ENCODE measurements at regions not wholly inside any gene's neighbourhood (a gene's known extent, or its start where the extent isn't known, plus 50 kb on each side); places are given as distances from the start of the nearest gene placed in this dataset.

GRCh38 chr14:101497684-101498525 is 63.4 kb upstream of the DIO3 start:
- DNase-seq: no peak

GRCh38 chr14:101498526-101498860 is 62.8 kb upstream of the DIO3 start:
- no peaks in the 10 kb centered on the region for H3K4me1 Mint-ChIP-seq
- H3K27ac Mint-ChIP-seq: no peak overlapping the region
- H3K4me3 Mint-ChIP-seq: no peak overlapping the region
- no peaks in the 10 kb centered on the region for H3K36me3 Mint-ChIP-seq
- peaks cover 14% of the 10 kb centered on the region for H3K27me3 Mint-ChIP-seq
- H3K9me3 Mint-ChIP-seq: peaks cover 2% of the 10 kb centered on the region
- DNase-seq: no peak

More at GRCh38 chr14:101497684-101498525, 63.4 kb upstream of the DIO3 start:
- Mint-ChIP-seq H3K27ac (no peak overlapping the region), H3K4me1 (no peaks in the 10 kb centered on the region), H3K4me3 (no peak overlapping the region), H3K27me3 (peaks cover 14% of the 10 kb centered on the region), H3K36me3 (no peaks in the 10 kb centered on the region), H3K9me3 (peaks cover 2% of the 10 kb centered on the region)

GRCh38 chr14:101499080-101499479 is 62.2 kb upstream of the DIO3 start:
- DNase-seq: no peak
- Mint-ChIP-seq H3K4me1 (no peaks in the 10 kb centered on the region), H3K9me3 (peaks cover 2% of the 10 kb centered on the region), H3K27ac (no peak overlapping the region), H3K36me3 (no peaks in the 10 kb centered on the region), H3K27me3 (peaks cover 14% of the 10 kb centered on the region), H3K4me3 (no peak overlapping the region)

- no peak for DNase-seq
- Mint-ChIP-seq H3K27me3 (peaks cover 14% of the 10 kb centered on the region), H3K4me1 (no peaks in the 10 kb centered on the region), H3K27ac (no peak overlapping the region), H3K36me3 (no peaks in the 10 kb centered on the region), H3K9me3 (no peaks in the 10 kb centered on the region), H3K4me3 (no peak overlapping the region)
Measured at GRCh38 chr14:101499513-101499912, 61.8 kb upstream of the DIO3 start.

GRCh38 chr14:101500061-101500460 is 61.2 kb upstream of the DIO3 start:
- no peaks in the 10 kb centered on the region for H3K4me1 Mint-ChIP-seq
- no peaks in the 10 kb centered on the region for H3K36me3 Mint-ChIP-seq

GRCh38 chr14:101500681-101501080 is 60.6 kb upstream of the DIO3 start:
- H3K27ac Mint-ChIP-seq: no peak overlapping the region
- DNase-seq: no peak
- no peaks in the 10 kb centered on the region for H3K36me3 Mint-ChIP-seq
- H3K4me3 Mint-ChIP-seq: no peak overlapping the region
- no peaks in the 10 kb centered on the region for H3K9me3 Mint-ChIP-seq
- no peaks in the 10 kb centered on the region for H3K4me1 Mint-ChIP-seq
- peaks cover 14% of the 10 kb centered on the region for H3K27me3 Mint-ChIP-seq

More at GRCh38 chr14:101500061-101500460, 61.2 kb upstream of the DIO3 start:
- no peak for DNase-seq
- no peaks in the 10 kb centered on the region for H3K9me3 Mint-ChIP-seq
- H3K27me3 Mint-ChIP-seq: peaks cover 14% of the 10 kb centered on the region
- no peak overlapping the region for H3K27ac Mint-ChIP-seq
- H3K4me3 Mint-ChIP-seq: no peak overlapping the region

GRCh38 chr14:101501341-101501740 is 60.0 kb upstream of the DIO3 start:
- H3K9me3 Mint-ChIP-seq: no peaks in the 10 kb centered on the region
- DNase-seq: no peak
- H3K27ac Mint-ChIP-seq: no peak overlapping the region
- no peak overlapping the region for H3K4me3 Mint-ChIP-seq
- H3K36me3 Mint-ChIP-seq: no peaks in the 10 kb centered on the region
- H3K4me1 Mint-ChIP-seq: no peaks in the 10 kb centered on the region
- peaks cover 14% of the 10 kb centered on the region for H3K27me3 Mint-ChIP-seq

- H3K4me3 Mint-ChIP-seq: no peak overlapping the region
- DNase-seq: no peak
- H3K27ac Mint-ChIP-seq: no peak overlapping the region
- H3K27me3 Mint-ChIP-seq: peaks cover 11% of the 10 kb centered on the region
- H3K36me3 Mint-ChIP-seq: no peaks in the 10 kb centered on the region
- H3K9me3 Mint-ChIP-seq: no peaks in the 10 kb centered on the region
- no peaks in the 10 kb centered on the region for H3K4me1 Mint-ChIP-seq
Measured at GRCh38 chr14:101501858-101502615, 59.3 kb upstream of the DIO3 start.

GRCh38 chr14:101502761-101503392 is 58.4 kb upstream of the DIO3 start:
- H3K36me3 Mint-ChIP-seq: no peaks in the 10 kb centered on the region
- DNase-seq: no peak
- no peak overlapping the region for H3K4me3 Mint-ChIP-seq
- H3K27me3 Mint-ChIP-seq: peaks cover 5% of the 10 kb centered on the region
- no peaks in the 10 kb centered on the region for H3K4me1 Mint-ChIP-seq
- no peaks in the 10 kb centered on the region for H3K9me3 Mint-ChIP-seq
- no peak overlapping the region for H3K27ac Mint-ChIP-seq

GRCh38 chr14:101503431-101504095 is 57.7 kb upstream of the DIO3 start:
- DNase-seq: no peak
- Mint-ChIP-seq H3K36me3 (no peaks in the 10 kb centered on the region), H3K27me3 (no peaks in the 10 kb centered on the region), H3K4me3 (no peak overlapping the region), H3K9me3 (no peaks in the 10 kb centered on the region), H3K4me1 (no peaks in the 10 kb centered on the region), H3K27ac (no peak overlapping the region)

GRCh38 chr14:101504096-101504948 is 57.0 kb upstream of the DIO3 start:
- no peaks in the 10 kb centered on the region for H3K4me1 Mint-ChIP-seq
- H3K9me3 Mint-ChIP-seq: no peaks in the 10 kb centered on the region
- no peaks in the 10 kb centered on the region for H3K27me3 Mint-ChIP-seq
- no peak overlapping the region for H3K4me3 Mint-ChIP-seq
- no peaks in the 10 kb centered on the region for H3K36me3 Mint-ChIP-seq
- no peak for DNase-seq
- no peak overlapping the region for H3K27ac Mint-ChIP-seq

GRCh38 chr14:101505236-101505970 is 55.9 kb upstream of the DIO3 start:
- Mint-ChIP-seq H3K4me3 (no peak overlapping the region), H3K4me1 (no peaks in the 10 kb centered on the region), H3K9me3 (no peaks in the 10 kb centered on the region), H3K27ac (no peak overlapping the region), H3K36me3 (no peaks in the 10 kb centered on the region), H3K27me3 (no peaks in the 10 kb centered on the region)
- no peak for DNase-seq

GRCh38 chr14:101506211-101506925 is 54.9 kb upstream of the DIO3 start:
- Mint-ChIP-seq H3K27me3 (no peaks in the 10 kb centered on the region), H3K4me1 (no peaks in the 10 kb centered on the region), H3K9me3 (no peaks in the 10 kb centered on the region), H3K36me3 (no peaks in the 10 kb centered on the region), H3K4me3 (no peak overlapping the region), H3K27ac (no peak overlapping the region)
- no peak for DNase-seq
